NCI-H1417 treated with DMSO at 0.1 percent for 48 hours (cell line): ENCODE measurements at regions not wholly inside any gene's neighbourhood (a gene's known extent, or its start where the extent isn't known, plus 50 kb on each side); places are given as distances from the start of the nearest gene placed in this dataset.
"Not testable (repeated sequence)": the region's sequence is repeated elsewhere in the genome, so short reads cannot be mapped to it uniquely, and the experiment has no call there.

Experiments
- DNase-seq: peaks from one replicate; lab custom pipeline; 2025; lab: John Stamatoyannopoulos, UW

DNA sequence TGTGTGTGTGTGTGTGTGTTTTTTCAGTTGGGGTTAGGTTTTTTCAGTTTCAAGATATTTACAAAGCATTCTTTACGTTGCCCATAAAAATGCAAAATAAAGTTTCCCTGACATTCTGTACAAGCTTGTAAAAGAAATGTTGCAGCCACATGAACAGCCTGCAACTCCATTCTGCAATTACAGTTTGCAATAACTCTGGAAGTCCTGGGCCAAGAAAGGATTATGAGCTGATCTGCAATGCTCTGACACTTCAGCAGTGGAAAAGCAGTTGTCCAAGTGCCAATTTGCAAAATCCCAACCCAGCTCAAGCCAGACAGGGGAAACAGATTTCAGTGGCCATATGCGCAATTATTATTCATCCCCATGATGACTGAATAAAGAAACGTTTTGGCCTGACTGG, 322.1 kb downstream of the MEX3B start:
- no peak for DNase-seq

DNA sequence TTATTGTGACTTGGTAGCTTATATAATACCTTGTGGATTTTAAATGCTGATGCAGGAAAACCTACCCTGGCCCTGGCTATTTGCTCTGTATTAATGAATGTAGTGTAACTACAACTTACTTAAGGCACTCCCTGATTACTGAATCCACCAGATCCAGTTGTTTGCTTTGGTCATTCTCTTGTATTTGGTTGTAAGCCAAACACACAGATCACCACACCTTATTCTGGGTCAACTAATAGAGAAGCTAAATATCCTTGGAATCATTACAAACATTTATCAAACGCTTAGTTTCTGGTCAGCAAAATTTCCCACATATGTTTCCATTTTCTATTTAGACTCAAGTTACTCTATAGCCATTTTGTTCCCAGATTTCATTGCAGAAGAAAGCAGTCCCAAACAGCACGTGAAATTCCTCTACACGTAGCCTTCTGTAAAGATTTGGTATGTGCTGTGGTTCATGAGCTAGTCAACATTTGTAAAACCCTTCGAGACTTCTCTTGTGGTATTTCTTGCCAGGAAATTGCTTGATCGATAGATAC, 322.6 kb downstream of the MEX3B start:
- no peak for DNase-seq

DNA sequence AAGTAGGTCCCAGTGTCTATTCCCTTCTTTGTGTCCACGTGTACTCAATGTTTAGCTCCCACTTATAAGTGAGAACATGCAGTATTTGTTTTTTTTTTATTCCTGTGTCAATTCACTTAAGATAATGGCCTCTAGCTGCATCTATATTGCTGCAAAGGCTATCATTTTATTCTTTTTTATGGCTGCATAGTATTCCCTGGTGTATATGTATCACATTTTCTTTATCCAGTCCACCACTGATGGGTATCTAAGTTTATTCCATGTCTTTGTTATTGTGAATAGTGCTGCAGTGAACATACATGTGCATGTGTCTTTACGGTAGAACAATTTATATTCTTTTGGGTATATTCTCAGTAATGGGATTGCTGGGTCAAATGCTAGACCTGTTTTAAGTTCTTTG, 329.4 kb downstream of the MEX3B start:
- DNase-seq, result not testable (repeated sequence)

DNA sequence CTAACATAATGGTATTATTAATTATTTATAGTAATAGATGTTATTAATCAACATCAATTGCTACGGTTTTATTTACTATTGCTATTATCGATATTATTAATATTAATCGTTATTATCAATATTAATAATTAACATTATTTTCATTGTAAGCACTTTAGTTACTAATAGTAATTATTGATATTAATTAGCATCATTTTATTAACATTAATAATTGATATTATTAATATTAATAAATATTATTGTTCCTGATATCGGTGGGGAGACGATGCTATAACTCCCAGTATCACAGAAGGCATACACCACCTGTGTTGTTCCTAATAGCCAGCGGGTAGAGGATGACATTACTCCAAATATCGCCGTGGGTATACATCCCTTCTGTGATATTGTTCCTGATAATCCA, 335.5 kb downstream of the MEX3B start:
- no peak for DNase-seq

DNA sequence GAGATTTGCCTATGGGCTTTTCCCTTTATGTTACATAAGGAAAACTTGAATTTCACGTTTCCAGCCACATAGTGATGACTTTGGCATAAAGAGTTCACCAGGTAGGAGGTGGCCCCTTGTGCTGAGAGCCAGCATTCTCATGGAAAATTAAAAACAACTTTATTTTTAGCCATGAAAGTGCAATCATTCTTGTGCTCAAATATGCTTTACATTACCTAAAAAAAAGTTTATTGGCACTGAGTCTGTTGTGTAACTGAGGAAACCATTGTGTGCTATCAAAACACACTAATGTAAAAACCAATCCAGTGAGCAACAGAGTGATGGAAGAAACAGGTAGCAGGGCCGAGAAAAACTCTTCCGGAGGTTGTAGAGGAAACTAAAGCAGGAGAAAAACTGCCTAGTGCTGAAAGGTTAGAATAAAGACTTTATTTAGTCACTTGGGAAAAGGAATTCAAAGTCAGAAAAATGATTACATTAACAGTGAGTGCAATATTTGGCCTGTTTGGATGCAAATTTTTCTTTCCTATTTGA, 332.9 kb upstream of the TMC3 start:
- not testable (repeated sequence) for DNase-seq

DNA sequence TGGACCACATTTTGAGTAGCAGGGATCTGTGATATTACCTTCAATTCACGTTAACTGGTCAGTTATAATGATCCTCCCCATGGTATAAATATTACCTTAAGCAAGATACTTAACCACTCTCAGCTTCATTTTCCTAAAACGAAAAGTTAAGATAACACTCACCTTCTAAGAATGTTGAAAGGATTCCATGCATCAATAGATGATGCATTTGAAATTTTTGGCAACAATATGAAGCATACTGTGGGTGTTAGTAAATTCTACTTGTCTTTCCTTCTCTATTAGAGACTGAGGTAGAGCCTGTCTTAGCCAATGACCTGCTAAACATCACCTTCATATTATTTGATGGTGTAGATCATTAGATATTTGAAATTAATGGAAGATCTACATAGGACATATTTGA, 331.7 kb upstream of the TMC3 start:
- not testable (repeated sequence) for DNase-seq

DNA sequence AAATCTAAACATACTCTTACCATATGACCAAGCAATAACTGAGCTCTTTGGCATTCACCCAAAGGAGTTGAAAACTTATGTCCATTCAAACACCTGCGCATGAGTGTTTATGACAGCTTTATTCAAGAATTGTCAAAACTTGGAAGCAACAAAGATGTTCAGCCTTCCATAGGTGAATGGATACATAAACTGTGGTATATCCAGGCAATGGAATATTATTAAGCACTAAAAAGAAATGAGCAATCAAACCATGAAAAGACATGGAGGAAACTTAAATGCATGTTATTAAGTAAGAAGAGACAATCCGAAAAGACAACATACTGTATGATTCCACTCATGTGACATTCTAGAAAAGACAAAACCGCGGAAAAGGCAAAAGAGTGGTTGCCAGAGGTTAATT, 312.0 kb upstream of the TMC3 start:
- DNase-seq, result no peak

DNA sequence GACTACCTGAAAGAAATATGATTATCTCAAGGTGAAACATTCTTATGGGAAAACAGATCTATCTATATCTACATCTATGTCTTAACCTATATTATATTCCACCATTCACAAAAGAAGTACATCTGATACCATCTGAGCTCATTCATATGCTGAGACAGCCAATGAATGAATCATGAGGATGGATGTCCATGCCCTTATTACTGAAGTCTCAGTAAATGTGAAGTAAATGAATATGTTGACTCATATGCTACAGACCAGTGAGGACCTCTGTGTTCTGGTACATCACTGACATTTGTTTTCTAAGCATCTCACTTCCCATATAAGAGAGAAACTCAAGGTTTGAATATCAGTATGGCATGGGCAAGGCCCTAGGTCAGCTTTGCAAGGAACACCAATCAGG, 311.2 kb upstream of the TMC3 start:
- no peak for DNase-seq

DNA sequence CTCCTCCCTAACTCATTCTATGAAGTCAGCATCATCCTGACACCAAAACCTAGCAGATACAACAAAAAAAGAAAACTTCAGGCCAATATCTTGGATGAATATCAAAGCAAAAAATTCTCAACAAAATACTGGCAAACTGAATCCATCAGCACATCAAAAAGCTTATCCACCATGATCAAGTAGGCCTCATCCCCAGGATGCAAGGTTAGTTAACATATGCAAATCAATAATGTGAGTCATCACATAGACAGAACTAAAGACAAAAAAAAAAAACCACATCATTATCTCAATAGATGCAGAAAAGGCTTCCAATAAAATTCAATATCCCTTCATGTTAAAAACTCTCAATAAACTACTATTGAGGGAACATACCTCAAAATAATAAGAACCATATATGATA, 306.8 kb upstream of the TMC3 start:
- no peak for DNase-seq

DNA sequence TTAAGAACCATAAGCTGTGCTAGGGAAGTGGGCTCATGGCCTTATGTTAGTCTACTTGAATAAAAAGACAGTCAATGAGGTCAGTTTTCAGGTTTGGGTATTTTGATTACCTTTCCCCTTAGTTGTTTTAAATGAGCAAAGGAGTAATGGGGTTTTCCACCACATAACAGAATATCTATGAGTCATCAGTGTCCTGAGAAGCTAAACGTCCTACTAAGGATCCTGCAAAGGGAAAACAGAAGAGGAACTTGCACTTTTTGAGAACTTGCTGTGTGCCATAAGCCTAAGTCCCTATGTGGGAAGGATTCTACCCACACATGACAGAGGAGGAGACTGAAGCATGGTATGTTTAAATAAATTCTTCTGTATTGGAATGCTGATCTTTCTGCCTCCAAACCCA, 292.8 kb upstream of the TMC3 start:
- DNase-seq, result no peak

DNA sequence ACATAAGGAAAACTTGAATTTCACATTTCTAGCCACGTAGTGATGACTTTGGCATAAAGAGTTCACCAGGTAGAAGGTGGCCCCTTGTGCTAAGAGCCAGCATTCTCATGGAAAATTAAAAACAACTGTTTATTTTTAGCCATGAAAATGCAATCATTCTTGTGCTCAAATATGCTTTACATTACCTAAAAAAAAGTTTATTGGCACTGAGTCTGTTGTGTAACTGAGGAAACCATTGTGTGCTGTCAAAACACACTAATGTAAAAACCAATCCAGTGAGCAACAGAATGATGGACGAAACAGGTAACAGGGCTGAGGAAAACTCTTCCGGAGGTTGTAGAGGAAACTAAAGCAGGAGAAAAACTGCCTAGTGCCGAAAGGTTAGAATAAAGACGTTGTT, 287.0 kb upstream of the TMC3 start:
- no peak for DNase-seq

DNA sequence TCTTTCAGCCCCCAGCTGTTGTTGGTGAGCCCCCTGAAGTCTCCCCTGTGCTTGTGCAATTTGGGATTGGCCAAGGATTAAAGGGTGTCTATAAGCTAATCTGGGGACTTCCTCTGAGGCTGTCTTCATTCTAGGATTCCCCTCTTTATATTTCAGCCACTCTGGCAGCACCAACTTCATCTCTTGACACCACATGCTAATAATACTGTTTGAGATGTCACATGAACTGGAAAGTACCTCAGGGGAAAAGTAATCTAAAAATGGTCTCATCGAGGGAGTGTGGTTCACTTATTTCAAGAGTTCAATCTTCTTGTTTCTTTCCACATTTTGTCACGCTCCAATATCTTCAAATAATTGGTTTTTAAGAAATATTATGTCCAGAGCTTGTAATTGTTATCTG, 279.2 kb upstream of the TMC3 start:
- no peak for DNase-seq

DNA sequence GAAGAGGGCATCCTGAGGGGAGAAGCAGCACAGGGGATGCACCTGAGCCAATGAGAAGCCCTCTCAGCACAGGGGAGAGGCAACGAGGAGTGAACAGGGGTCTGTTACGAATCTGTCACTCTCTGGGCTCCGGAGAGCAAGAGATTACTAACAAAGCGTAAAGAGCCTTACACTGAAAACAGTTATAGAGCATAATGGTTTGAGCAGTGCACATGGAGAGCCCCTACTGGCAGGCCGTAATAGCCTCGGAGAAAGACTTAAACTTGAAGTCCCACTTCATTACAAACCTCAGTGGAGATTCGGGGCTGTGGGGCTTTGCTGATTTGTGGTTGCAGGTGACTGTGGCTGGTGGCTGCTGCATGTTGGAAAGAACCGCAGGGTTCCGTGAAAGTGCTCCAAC, 271.5 kb upstream of the TMC3 start:
- no peak for DNase-seq

DNA sequence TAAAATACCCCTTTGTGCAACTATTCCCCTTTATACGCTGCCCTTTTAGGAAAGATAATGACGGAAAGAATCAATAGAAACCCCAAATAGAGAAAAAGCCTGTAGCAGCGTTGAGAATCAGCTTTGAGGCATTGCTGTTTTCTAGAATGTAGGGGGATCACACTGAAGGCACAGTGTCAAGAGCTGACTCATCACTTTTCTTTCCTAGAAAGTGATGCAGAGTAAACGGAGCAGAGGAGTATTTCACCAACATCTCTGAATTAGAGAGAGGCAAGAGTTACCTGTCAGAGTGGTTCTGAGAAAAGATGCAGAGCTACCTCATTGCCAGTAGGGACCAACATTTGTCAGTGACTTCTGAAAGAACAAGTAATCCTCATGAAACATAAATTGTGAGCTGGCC, 269.8 kb upstream of the TMC3 start:
- DNase-seq, result no peak

DNA sequence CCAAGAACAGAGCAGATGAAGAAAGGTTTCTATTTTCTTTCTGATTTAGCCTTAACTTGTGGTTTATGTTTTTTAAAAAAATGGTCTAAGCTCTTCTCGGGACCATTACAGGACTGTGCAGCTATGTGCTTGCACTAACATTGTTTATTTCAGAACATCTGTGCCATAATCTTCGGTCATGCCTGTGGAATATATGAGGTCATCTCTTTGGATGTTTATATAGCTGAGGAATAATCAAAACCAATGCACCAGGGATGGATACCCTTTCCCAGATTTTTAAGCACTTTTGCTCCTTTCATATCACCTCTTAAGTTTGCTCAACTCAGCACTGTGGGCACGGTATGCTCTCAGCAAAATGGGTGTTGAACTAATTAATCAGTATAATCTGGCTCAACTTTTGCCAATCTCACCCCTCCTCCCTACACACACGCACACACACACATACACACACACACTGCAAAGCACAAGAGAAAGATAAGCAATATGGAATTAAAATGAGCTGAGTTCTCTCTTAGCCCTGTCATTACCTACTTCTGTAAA, 268.5 kb upstream of the TMC3 start:
- DNase-seq, result no peak

DNA sequence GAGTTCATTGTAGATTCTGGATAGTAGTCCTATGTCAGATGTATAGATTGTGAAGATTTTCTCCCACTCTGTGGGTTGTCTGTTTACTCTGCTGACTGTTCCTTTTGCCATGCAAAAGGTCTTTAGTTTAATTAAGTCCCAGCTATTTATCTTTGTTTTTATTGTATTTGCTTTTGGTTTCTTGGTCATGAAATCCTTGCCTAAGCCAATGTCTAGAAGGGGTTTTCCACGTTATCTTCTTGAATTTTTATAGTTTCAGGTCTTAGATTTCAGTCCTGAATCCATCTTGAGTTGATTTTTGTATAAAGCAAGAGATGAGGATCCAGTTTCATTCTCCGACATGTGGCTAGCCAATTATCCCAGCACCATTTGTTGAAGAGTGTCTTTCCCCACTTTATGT, 262.1 kb upstream of the TMC3 start:
- DNase-seq, result not testable (repeated sequence)

DNA sequence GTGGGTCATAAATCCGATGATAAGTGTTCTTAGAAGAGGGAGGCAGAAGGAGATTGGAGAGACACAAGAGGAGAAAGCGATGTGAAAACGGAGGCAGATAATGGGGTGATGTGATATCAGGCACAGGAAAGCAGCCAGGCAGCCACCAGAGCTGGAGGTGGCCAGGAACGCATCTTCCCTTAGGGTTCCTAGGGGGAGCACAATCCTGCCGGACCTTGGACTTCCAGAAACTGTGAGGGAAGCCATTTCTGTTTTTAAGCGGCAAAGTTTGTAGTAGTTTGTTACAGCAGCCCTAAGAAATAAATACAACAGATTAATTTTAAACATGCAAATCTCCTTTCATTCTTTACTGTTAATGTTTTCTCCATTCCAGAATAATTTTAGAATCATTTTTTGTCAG, 259.9 kb upstream of the TMC3 start:
- no peak for DNase-seq

DNA sequence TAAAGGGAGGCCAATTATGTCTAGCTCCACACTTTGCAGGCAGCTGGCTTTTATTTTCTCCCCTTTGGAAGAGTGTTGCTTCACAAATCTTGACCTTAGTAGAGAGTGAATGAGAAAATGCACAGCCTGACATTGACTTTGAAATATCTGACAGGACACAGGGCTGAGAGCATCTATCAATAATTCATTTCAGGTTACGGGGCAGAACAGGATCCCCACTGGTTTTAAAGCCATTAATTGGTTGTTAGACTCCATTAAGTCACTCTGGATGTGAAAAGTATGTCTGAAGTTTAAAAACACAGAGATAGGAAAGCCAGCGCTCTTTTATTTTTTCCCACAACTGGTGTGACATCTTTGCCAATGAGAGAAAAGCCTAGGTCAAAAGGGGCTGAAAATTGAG, 251.9 kb upstream of the TMC3 start:
- no peak for DNase-seq

DNA sequence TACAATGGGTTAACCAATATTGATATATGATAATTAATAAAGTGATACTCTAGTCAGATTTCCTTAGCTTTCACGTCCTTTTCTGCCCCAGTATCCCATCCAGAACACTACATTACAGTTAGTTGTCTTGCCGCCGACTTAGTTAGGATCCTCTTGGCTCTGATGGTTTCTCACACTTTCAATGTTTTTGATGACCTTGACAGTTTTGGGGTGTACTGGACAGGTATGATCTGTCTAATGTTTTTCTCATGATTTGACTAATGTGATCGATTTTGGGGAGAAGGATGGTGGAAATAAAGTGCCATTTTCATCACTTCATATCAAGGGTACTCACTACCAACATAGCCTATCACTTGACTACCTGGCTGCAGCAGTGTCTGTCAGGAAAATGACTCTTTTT, 245.0 kb upstream of the TMC3 start:
- DNase-seq, result no peak

DNA sequence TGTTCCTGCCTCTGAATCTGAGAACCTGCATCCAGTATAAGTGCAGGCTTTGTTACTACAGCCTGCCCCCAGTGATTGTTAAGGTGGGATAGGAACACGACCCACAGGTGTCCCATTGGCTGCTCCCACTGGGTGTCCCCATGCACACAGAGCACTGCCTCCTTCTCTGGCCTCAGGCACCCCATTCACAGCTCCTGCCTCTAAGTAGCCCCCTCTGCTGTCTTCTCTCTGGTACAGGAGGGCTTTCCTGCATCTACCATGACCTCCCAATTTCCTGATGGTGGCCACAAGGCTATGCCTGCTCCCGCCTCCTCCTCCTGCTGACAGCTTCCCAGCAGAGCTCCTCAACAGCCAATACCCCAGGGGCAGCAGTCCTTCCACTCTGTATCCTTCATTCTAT, 238.6 kb upstream of the TMC3 start:
- DNase-seq, result no peak

DNA sequence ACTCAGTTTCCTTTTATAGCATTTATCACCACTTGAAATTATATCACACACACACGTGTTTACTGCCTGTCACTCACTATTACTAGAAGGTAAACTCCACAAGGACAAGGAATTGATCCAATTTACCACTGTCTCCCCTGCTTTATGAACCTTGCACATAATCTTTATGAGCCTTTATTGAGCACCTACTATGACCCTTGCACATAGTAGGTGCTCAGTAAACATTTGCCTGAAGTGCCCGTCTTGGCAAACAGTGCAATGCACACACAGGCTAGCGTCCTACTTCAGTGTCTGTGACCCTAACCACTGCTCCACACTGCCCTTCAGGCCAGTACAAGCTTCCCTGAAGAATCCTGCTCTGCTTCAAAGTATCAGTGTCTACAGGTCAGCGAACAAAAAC, 237.7 kb upstream of the TMC3 start:
- DNase-seq, result no peak

DNA sequence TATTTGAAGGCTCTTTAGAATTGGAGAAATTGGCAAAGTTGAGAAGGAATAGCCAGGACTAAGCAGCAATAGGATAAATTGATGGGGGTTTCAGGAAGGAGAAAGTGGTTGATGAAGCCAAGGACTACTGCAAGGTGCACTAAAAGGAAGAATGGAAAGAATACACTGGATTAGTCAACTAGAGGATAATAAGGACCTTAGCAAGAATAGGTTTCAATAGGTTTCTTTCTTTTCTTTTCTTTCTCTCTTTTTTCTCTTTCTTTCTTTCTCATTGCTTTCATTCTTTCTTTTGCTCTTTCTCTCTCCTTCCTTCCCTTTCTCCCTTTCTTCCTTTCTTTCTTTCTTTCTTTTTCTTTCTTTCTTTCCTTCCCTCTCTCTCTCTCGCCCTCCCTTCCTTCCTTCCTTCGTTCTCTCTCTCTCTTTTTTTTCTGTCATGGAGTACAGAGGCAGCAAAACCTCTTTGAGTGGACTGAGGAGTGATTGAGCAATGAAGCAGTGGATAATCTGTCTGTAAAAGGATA, 234.4 kb upstream of the TMC3 start:
- no peak for DNase-seq

DNA sequence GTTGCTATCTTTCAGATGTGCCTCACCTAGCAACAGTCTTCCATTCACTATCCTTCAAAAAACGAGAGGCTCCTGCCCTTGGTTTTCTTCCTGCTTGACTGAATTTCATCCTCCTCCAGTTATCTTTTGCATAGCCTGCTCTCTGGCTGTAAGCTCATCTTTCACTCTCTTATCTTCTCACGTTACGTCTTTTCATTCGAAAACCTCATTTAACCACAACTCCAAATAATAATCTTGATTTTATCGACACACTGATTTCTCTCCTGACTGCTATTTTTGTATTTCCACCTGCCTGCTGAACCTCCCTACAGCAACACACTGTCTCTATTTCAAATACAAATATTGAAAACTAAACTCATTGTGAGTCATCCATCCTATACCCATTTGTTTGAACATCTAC, 230.7 kb upstream of the TMC3 start:
- DNase-seq, result no peak

DNA sequence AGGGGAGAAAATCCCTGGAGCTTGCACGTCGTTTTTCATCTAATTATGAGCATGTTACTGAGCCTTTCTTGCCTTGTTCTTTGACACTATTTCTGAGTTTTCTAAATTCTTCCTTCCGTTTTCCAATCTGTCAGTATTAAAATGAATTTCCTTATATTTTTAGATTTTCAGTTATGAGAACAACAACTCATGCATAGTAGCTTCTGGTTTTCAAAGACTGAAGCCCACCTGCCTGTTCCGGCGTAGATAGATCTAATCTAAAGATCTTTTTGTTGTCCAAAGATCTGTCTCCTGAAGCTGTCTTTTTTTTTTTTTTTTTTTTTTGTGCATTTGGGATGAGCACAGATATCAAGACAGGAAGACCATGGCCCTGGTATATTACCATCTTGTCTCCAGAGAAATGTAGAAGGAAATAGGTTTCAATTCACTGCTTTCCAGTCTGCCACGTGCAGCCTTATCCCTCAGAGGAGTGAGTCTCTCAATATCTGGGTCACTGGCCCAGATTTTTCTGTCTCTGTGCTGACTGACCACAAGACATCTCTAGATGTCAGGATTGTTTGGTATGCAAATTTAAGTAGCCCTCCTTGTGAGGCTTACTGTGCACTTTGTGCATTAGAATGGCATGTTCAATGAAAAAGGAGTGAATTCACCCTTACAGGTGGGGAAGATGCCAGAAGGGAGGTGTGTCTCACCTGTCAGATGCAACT, 222.3 kb upstream of the TMC3 start:
- DNase-seq, result no peak
